CD14-positive monocyte (primary cell): ENCODE measurements at regions not wholly inside any gene's neighbourhood (a gene's known extent, or its start where the extent isn't known, plus 50 kb on each side); places are given as distances from the start of the nearest gene placed in this dataset.

Source experiments
- DNase-seq, 3 donors: peaks; one replicate each; pipeline ENCODE4 v3.0.0-alpha.2; 2011 to 2022
- H2AFZ ChIP-seq: 2 replicates; pipeline ENCODE4 v1.6.0; 2012; ENCODE audit warnings: mild to moderate bottlenecking, low read depth, low read length, inconsistent platforms; ENCODE audit not compliant: insufficient read depth, poor library complexity, severe bottlenecking
- H3K27ac ChIP-seq, 2 donors: 1 replicate in 1 of 2; 2 replicates in 1 of 2; pipeline ENCODE4 v1.5.1; 2012 to 2013; ENCODE audit warnings: low read length in 2 of 2, control low read depth in 1 of 2, inconsistent platforms in 1 of 2, low read depth in 1 of 2, mild to moderate bottlenecking in 1 of 2
- H3K27me3 ChIP-seq, 2 donors: one replicate each; pipeline versions ENCODE4 v1.6.0 to v1.6.1; 2011 to 2013; ENCODE audit warnings: low read length in 2 of 2; ENCODE audit not compliant: control insufficient read depth in 2 of 2, insufficient read depth in 2 of 2
- H3K36me3 ChIP-seq, 2 donors: replicated peaks in 1 of 2; 1 replicate in 1 of 2; 2 replicates in 1 of 2; pipeline versions ENCODE4 v1.5.1 to v1.6.1; 2012 to 2013; ENCODE audit warnings: low read length in 2 of 2, control low read depth in 1 of 2, inconsistent platforms in 1 of 2, mild to moderate bottlenecking in 1 of 2; ENCODE audit not compliant: insufficient read depth in 2 of 2, control insufficient read depth in 1 of 2
- H3K4me1 ChIP-seq, 2 donors: 1 replicate in 1 of 2; 2 replicates in 1 of 2; pipeline versions ENCODE4 v1.5.1 to v1.6.1; 2012 to 2013; ENCODE audit warnings: low read length in 2 of 2, control low read depth in 1 of 2, inconsistent platforms in 1 of 2, mild to moderate bottlenecking in 1 of 2, moderate library complexity in 1 of 2; ENCODE audit not compliant: insufficient read depth in 2 of 2, control insufficient read depth in 1 of 2
- H3K4me2 ChIP-seq: replicated peaks from 2 replicates; pipeline ENCODE3; 2012; ENCODE audit warnings: low read length, moderate library complexity, mild to moderate bottlenecking; ENCODE audit not compliant: poor library complexity, severe bottlenecking; ENCODE audit errors: extremely low read depth
- H3K4me3 ChIP-seq, 3 experiments: fragments of 200-600 bp in 1 of 3; sonication (generic) in 1 of 3; replicated peaks in 1 of 3; 1 replicate in 2 of 3; 2 replicates in 1 of 3; pipeline ENCODE4 v1.5.1; 2011 to 2013; ENCODE audit warnings: low read length in 3 of 3, mild to moderate bottlenecking in 3 of 3, control low read depth in 2 of 3, low read depth in 2 of 3, inconsistent platforms in 1 of 3, moderate library complexity in 1 of 3
- H3K79me2 ChIP-seq: 2 replicates; pipeline ENCODE4 v1.6.0; 2012; ENCODE audit warnings: mild to moderate bottlenecking, control low read depth, inconsistent platforms, low read length, moderate library complexity; ENCODE audit not compliant: insufficient read depth
- H3K9ac ChIP-seq: 2 replicates; pipeline ENCODE4 v1.6.0; 2017; ENCODE audit warnings: low read length, mild to moderate bottlenecking; ENCODE audit not compliant: insufficient read depth, poor library complexity, severe bottlenecking
- H3K9me3 ChIP-seq, 2 donors: replicated peaks in 1 of 2; 1 replicate in 1 of 2; 2 replicates in 1 of 2; pipeline versions ENCODE4 v1.5.1 to v1.6.1; 2012 to 2013; ENCODE audit warnings: low read length in 2 of 2, control low read depth in 1 of 2; ENCODE audit not compliant: control insufficient read depth in 1 of 2, insufficient read depth in 1 of 2
- H4K20me1 ChIP-seq: 2 replicates; pipeline ENCODE4 v1.6.0; 2012; ENCODE audit warnings: mild to moderate bottlenecking, low read length, control low read depth, moderate library complexity; ENCODE audit not compliant: insufficient read depth
- H3K27ac Mint-ChIP-seq, 7 donors: one replicate each; pipeline ENCODE4 v1.8.0; 2020; ENCODE audit warnings: mild to moderate bottlenecking in 7 of 7, mixed read lengths in 7 of 7, moderate library complexity in 6 of 7, inconsistent platforms in 2 of 7
- H3K27me3 Mint-ChIP-seq, 3 donors: one replicate each; pipeline ENCODE4 v1.8.0; 2021 to 2022; ENCODE audit warnings: low read depth in 3 of 3, mild to moderate bottlenecking in 3 of 3, mixed read lengths in 3 of 3, moderate library complexity in 3 of 3, inconsistent platforms in 1 of 3
- H3K36me3 Mint-ChIP-seq, 2 donors: one replicate each; pipeline ENCODE4 v1.8.0; 2020; ENCODE audit warnings: mixed read lengths in 2 of 2, inconsistent platforms in 1 of 2, mild to moderate bottlenecking in 1 of 2
- H3K4me1 Mint-ChIP-seq: one replicate; pipeline ENCODE4 v1.8.0; 2020; ENCODE audit warnings: mild to moderate bottlenecking, mixed read lengths
- H3K4me3 Mint-ChIP-seq, 2 donors: one replicate each; pipeline ENCODE4 v1.8.0; 2020; ENCODE audit warnings: mild to moderate bottlenecking in 2 of 2, mixed read lengths in 2 of 2, moderate library complexity in 1 of 2
- H3K9me3 Mint-ChIP-seq, 7 donors: one replicate each; pipeline ENCODE4 v1.8.0; 2020 to 2022; ENCODE audit warnings: mixed read lengths in 7 of 7, mild to moderate bottlenecking in 6 of 7, moderate library complexity in 6 of 7, inconsistent platforms in 2 of 7
- WGBS: methylation state at CpG from one replicate; pipeline ENCODE4 v1.1.5; 2013; ENCODE audit warnings: missing lambda C conversion rate; ENCODE audit not compliant: insufficient coverage; 5-methylcytosine and 5-hydroxymethylcytosine counted together
- intact Hi-C, 2 donors: fragments of 100-400 bp; cut with micrococcal nuclease; formaldehyde crosslinking; loops; one replicate each; pipeline versions ENCODE4 v1.15.0 to v1.15.1; 2023
- TF ChIP-seq, protein P1 (sequence below): fragments of 200-600 bp; IDR thresholded peaks from one replicate; pipeline ENCODE4 v1.8.0; 2022; ENCODE audit warnings: antibody characterized with exemption, mild to moderate bottlenecking

DNA sequence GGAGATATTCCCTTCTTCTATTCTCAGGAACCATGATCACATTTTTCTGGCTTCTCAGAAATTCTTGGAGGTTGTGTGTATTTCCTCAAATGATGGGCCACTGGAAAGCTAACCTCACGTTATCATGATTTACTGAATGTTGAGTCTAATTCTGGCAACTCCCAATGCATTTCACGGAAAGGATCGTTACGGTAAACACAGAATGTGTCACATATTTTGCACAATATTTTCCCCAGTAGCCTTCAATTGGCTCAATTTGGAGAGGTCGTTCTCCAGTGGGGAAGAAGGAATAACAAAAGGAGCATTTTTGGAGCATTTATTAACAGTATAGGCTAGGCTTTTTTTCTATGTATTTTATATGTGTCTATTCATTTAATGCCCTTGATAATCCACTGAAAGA, 450.3 kb downstream of the HAPSTR1 start:
- Mint-ChIP-seq H3K36me3 (no peaks in the 10 kb centered on the region), H3K4me1 (no peaks in the 10 kb centered on the region), H3K27me3 (no peaks in the 10 kb centered on the region), H3K27ac (no peak overlapping the region), H3K4me3 (no peak overlapping the region), H3K9me3 (peaks cover 0 to 12% (median 7%) of the 10 kb centered on the region in 7 donors)
- Histone ChIP-seq H2AFZ (no peak overlapping the region), H3K9me3 (no peaks in the 10 kb centered on the region), H3K9ac (no peak overlapping the region), H4K20me1 (no peaks in the 10 kb centered on the region), H3K4me2 (no peak overlapping the region), H3K79me2 (no peaks in the 10 kb centered on the region), H3K27me3 (no peaks in the 10 kb centered on the region), H3K27ac (no peak overlapping the region), H3K36me3 (no peaks in the 10 kb centered on the region), H3K4me1 (no peaks in the 10 kb centered on the region), H3K4me3 (no peak overlapping the region)
- TF ChIP-seq, protein P1, sequence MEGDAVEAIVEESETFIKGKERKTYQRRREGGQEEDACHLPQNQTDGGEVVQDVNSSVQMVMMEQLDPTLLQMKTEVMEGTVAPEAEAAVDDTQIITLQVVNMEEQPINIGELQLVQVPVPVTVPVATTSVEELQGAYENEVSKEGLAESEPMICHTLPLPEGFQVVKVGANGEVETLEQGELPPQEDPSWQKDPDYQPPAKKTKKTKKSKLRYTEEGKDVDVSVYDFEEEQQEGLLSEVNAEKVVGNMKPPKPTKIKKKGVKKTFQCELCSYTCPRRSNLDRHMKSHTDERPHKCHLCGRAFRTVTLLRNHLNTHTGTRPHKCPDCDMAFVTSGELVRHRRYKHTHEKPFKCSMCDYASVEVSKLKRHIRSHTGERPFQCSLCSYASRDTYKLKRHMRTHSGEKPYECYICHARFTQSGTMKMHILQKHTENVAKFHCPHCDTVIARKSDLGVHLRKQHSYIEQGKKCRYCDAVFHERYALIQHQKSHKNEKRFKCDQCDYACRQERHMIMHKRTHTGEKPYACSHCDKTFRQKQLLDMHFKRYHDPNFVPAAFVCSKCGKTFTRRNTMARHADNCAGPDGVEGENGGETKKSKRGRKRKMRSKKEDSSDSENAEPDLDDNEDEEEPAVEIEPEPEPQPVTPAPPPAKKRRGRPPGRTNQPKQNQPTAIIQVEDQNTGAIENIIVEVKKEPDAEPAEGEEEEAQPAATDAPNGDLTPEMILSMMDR, result no peak
- no peak for DNase-seq
- WGBS, result no CpG with 5 or more reads among the region's 5 CpGs
- intact Hi-C loops, result no loop called here

DNA sequence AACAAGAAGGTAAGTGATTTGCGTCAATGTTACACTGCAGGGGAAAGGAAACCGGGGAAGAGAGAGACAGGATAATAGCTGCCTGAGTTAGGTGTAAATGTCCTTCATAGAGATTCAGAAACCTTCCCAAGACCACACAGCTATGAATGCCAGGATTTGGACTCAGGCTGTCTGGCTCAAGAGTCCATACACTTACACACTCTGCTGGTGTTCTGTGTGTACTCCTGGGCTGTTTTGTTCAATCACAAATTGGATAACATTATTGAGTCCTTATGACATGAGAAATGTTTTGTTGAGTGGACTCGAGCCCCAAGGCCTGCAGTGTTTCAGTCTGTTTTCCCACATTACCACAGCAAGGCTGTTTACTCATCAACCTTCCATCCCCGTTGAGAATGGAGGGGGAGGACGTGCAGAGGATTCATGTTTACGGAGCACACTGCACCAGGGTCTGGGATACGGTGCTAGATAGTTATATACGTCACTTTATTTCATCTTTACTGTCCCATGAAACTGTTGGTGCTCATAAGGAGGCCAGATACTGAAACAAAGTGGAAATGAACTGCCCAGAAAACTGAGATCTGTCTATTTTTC, 450.8 kb downstream of the HAPSTR1 start:
- Mint-ChIP-seq H3K27me3 (no peaks in the 10 kb centered on the region), H3K36me3 (no peaks in the 10 kb centered on the region), H3K9me3 (peaks cover 0 to 12% (median 5%) of the 10 kb centered on the region in 7 donors), H3K27ac (no peak overlapping the region), H3K4me3 (no peak overlapping the region), H3K4me1 (no peaks in the 10 kb centered on the region)
- Histone ChIP-seq H3K4me1 (no peaks in the 10 kb centered on the region), H2AFZ (no peak overlapping the region), H3K4me3 (no peak overlapping the region), H3K9ac (no peak overlapping the region), H4K20me1 (no peaks in the 10 kb centered on the region), H3K27me3 (no peaks in the 10 kb centered on the region), H3K4me2 (no peak overlapping the region), H3K36me3 (no peaks in the 10 kb centered on the region), H3K79me2 (no peaks in the 10 kb centered on the region), H3K27ac (no peak overlapping the region), H3K9me3 (no peaks in the 10 kb centered on the region)
- intact Hi-C loops, result no loop called here
- TF ChIP-seq, protein P1, result no peak
- DNase-seq, result no peak
- WGBS, result no CpG with 5 or more reads among the region's 8 CpGs
